HG03460 (cell line): ENCODE measurements at regions not wholly inside any gene's neighbourhood (a gene's known extent, or its start where the extent isn't known, plus 50 kb on each side); places are given as distances from the start of the nearest gene placed in this dataset.

Experiments
- ATAC-seq: cut with Tn5 transposase; IDR thresholded peaks from one replicate; pipeline ENCODE4 v1.9.1; 2021; ENCODE audit not compliant: unreplicated experiment

GRCh38 chr1:80274256-80274655, 1267.7 kb upstream of the ADGRL4 start:
- ATAC-seq: no peak

- no peak for ATAC-seq
Measured at GRCh38 chr1:80272495-80272894, 1266.0 kb upstream of the ADGRL4 start.

- no peak for ATAC-seq
Measured at GRCh38 chr1:80258659-80259058, 1252.1 kb upstream of the ADGRL4 start.

- ATAC-seq: no peak
Measured at GRCh38 chr1:80251591-80251990, 1245.1 kb upstream of the ADGRL4 start.

GRCh38 chr1:80251171-80251570, 1244.6 kb upstream of the ADGRL4 start:
- no peak for ATAC-seq

- ATAC-seq: no peak
Measured at GRCh38 chr1:80250573-80251168, 1244.1 kb upstream of the ADGRL4 start.

- no peak for ATAC-seq
Measured at GRCh38 chr1:80249699-80250098, 1243.2 kb upstream of the ADGRL4 start.

- no peak for ATAC-seq
Measured at GRCh38 chr1:80248886-80249285, 1242.4 kb upstream of the ADGRL4 start.

GRCh38 chr1:80245813-80246212, 1239.3 kb upstream of the ADGRL4 start:
- ATAC-seq: no peak

GRCh38 chr1:80244372-80244771, 1237.8 kb upstream of the ADGRL4 start:
- ATAC-seq: no peak

GRCh38 chr1:80241566-80241965, 1235.0 kb upstream of the ADGRL4 start:
- no peak for ATAC-seq

- no peak for ATAC-seq
Measured at GRCh38 chr1:80225510-80225909, 1219.0 kb upstream of the ADGRL4 start.

GRCh38 chr1:80221319-80221718, 1214.8 kb upstream of the ADGRL4 start:
- ATAC-seq: no peak

- peak; percentile 64 for ATAC-seq
Measured at GRCh38 chr1:80218112-80218511, 1211.6 kb upstream of the ADGRL4 start.

GRCh38 chr1:80217377-80217986, 1211.0 kb upstream of the ADGRL4 start:
- ATAC-seq: no peak

GRCh38 chr1:80214888-80215540, 1208.5 kb upstream of the ADGRL4 start:
- no peak for ATAC-seq

- no peak for ATAC-seq
Measured at GRCh38 chr1:80212948-80213347, 1206.4 kb upstream of the ADGRL4 start.

- ATAC-seq: no peak
Measured at GRCh38 chr1:80211691-80212380, 1205.3 kb upstream of the ADGRL4 start.

- ATAC-seq: no peak
Measured at GRCh38 chr1:80202118-80202517, 1195.6 kb upstream of the ADGRL4 start.

- ATAC-seq: no peak
Measured at GRCh38 chr1:80194221-80194620, 1187.7 kb upstream of the ADGRL4 start.

- no peak for ATAC-seq
Measured at GRCh38 chr1:80181418-80181817, 1174.9 kb upstream of the ADGRL4 start.

GRCh38 chr1:80171631-80172030, 1165.1 kb upstream of the ADGRL4 start:
- ATAC-seq: no peak
